ENCODE measurements at regions not wholly inside any gene's neighbourhood (a gene's known extent, or its start where the extent isn't known, plus 50 kb on each side); places are given as distances from the start of the nearest gene placed in this dataset.

GRCh38 chr1:224497714-224498573 lies 63.3 kb upstream of the WDR26 start:
- H3K36me3 Mint-ChIP-seq (ENCODE audit: low read depth, unreplicated experiment) = peaks cover 2% of the 10 kb centered on the region
- peak overlapping the region; percentile 100 for H3K27ac Mint-ChIP-seq (ENCODE audit: unreplicated experiment)
- no peaks in the 10 kb centered on the region for H3K36me3 ChIP-seq (ENCODE audit: insufficient read depth, low read length)
- peak overlapping the region; percentile 41 for H3K4me3 ChIP-seq (ENCODE audit: insufficient read depth, low read depth, low read length)
- TF ChIP-seq EZH2 (IDR thresholded peaks at IDR 0.05; ENCODE audit: insufficient read depth, low read length) = no peak
- TF ChIP-seq, protein P1, sequence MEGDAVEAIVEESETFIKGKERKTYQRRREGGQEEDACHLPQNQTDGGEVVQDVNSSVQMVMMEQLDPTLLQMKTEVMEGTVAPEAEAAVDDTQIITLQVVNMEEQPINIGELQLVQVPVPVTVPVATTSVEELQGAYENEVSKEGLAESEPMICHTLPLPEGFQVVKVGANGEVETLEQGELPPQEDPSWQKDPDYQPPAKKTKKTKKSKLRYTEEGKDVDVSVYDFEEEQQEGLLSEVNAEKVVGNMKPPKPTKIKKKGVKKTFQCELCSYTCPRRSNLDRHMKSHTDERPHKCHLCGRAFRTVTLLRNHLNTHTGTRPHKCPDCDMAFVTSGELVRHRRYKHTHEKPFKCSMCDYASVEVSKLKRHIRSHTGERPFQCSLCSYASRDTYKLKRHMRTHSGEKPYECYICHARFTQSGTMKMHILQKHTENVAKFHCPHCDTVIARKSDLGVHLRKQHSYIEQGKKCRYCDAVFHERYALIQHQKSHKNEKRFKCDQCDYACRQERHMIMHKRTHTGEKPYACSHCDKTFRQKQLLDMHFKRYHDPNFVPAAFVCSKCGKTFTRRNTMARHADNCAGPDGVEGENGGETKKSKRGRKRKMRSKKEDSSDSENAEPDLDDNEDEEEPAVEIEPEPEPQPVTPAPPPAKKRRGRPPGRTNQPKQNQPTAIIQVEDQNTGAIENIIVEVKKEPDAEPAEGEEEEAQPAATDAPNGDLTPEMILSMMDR (IDR thresholded peaks at IDR 0.05; ENCODE audit: insufficient read depth, low read depth, low read length) = no peak
- peak overlapping the region; percentile 80 for H3K4me3 Mint-ChIP-seq (ENCODE audit: unreplicated experiment)
- no peaks in the 10 kb centered on the region for H4K20me1 ChIP-seq (ENCODE audit: insufficient read depth, low read length)
- peak overlapping the region; percentile 76 for H2AFZ ChIP-seq (ENCODE audit: low read depth, low read length)
- H3K79me2 ChIP-seq (ENCODE audit: insufficient read depth, low read length) = no peaks in the 10 kb centered on the region
- H3K4me1 ChIP-seq (ENCODE audit: insufficient read depth, low read length) = peaks cover 38% of the 10 kb centered on the region
- FAIRE-seq = no peak
- peak overlapping the region; percentile 96 for H3K27ac ChIP-seq (ENCODE audit: low read depth, low read length)
- DNase-seq (ENCODE audit: low read depth) = peak; percentile 90
- no peaks in the 10 kb centered on the region for H3K27me3 ChIP-seq (ENCODE audit: insufficient read depth, low read length)
- no peaks in the 10 kb centered on the region for H3K9me3 ChIP-seq (ENCODE audit: insufficient read depth, low read depth, low read length)
- H3K9ac ChIP-seq (ENCODE audit: low read length) = peak overlapping the region; percentile 81
- H3K4me1 Mint-ChIP-seq (ENCODE audit: low read depth, unreplicated experiment) = peaks cover 43% of the 10 kb centered on the region
- peak overlapping the region; percentile 84 for H3K4me2 ChIP-seq (ENCODE audit: low read length)
- H3K9me3 Mint-ChIP-seq (ENCODE audit: unreplicated experiment) = peaks cover 5% of the 10 kb centered on the region
- H3K27me3 Mint-ChIP-seq (ENCODE audit: low read depth, unreplicated experiment) = peaks cover 2% of the 10 kb centered on the region

GRCh38 chr1:224498574-224499170 lies 64.1 kb upstream of the WDR26 start:
- FAIRE-seq = no peak
- H3K4me3 ChIP-seq (ENCODE audit: insufficient read depth, low read depth, low read length) = peak overlapping the region; percentile 41

More at GRCh38 chr1:224498574-224499170, 64.1 kb upstream of the WDR26 start:
- Mint-ChIP-seq H3K9me3 (ENCODE audit: unreplicated experiment) (peaks cover 5% of the 10 kb centered on the region), H3K4me1 (ENCODE audit: low read depth, unreplicated experiment) (peaks cover 50% of the 10 kb centered on the region), H3K27me3 (ENCODE audit: low read depth, unreplicated experiment) (peaks cover 2% of the 10 kb centered on the region), H3K36me3 (ENCODE audit: low read depth, unreplicated experiment) (peaks cover 2% of the 10 kb centered on the region), H3K27ac (ENCODE audit: unreplicated experiment) (peak overlapping the region; percentile 100), H3K4me3 (ENCODE audit: unreplicated experiment) (peak overlapping the region; percentile 80)
- Histone ChIP-seq H3K9me3 (ENCODE audit: insufficient read depth, low read depth, low read length) (no peaks in the 10 kb centered on the region), H4K20me1 (ENCODE audit: insufficient read depth, low read length) (no peaks in the 10 kb centered on the region), H3K79me2 (ENCODE audit: insufficient read depth, low read length) (no peaks in the 10 kb centered on the region), H3K27me3 (ENCODE audit: insufficient read depth, low read length) (no peaks in the 10 kb centered on the region), H3K9ac (ENCODE audit: low read length) (peak overlapping the region; percentile 81), H3K36me3 (ENCODE audit: insufficient read depth, low read length) (no peaks in the 10 kb centered on the region), H3K27ac (ENCODE audit: low read depth, low read length) (peak overlapping the region; percentile 96), H2AFZ (ENCODE audit: low read depth, low read length) (peak overlapping the region; percentile 76), H3K4me2 (ENCODE audit: low read length) (peak overlapping the region; percentile 84), H3K4me1 (ENCODE audit: insufficient read depth, low read length) (peaks cover 45% of the 10 kb centered on the region)
- no peak for TF ChIP-seq EZH2 (IDR thresholded peaks at IDR 0.05; ENCODE audit: insufficient read depth, low read length)
- TF ChIP-seq, protein P1 (IDR thresholded peaks at IDR 0.05; ENCODE audit: insufficient read depth, low read depth, low read length) = no peak
- DNase-seq (ENCODE audit: low read depth) = peak; percentile 89

Data from astrocyte (in vitro differentiated cells and primary cell).